NCI-H1930 (cell line): ENCODE measurements at regions not wholly inside any gene's neighbourhood (a gene's known extent, or its start where the extent isn't known, plus 50 kb on each side); places are given as distances from the start of the nearest gene placed in this dataset.

ENCODE experiments used
- DNase-seq, 2 experiments: peaks; one replicate each; lab custom pipeline; 2025; lab: John Stamatoyannopoulos, UW

DNA sequence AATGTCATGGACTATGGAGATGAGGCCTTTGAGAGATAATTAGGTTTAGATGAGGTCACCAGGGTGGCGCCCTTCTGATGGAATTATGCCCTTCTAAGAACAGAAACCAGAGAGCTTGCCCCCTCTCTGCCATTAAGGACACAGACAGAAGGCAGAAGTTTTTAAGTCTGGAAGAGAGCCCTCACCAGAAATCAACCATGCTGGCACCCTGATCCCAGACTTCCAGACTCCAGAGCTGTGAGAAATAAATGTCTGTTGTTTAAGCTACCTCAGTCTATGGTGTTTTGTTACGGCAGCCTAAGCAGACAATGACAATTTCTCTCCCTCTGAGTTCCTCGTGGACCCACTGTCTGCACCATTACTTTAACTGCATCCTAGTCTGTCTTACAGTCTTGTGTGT lies 382.0 kb downstream of the GXYLT1 start:
- DNase-seq = no peak

DNA sequence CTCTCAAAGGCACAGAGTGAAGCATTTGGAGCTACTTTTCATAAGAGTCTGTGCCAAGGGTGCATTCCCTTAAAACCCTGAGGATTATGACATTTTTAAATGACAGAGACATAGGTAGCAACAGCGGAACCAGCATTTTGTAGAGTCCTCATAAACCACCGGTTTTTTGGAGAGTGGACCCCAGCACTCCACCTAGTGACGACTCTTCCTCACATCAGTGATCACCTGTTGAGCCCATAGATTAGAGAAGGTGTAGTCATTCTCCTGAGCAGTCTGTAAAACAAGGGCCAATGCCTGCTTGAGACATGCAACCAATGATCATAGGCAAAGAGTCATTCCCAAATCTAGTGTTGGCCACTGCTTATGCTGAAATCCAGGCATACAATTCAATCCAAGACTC lies 399.1 kb downstream of the GXYLT1 start:
- DNase-seq = no peak

DNA sequence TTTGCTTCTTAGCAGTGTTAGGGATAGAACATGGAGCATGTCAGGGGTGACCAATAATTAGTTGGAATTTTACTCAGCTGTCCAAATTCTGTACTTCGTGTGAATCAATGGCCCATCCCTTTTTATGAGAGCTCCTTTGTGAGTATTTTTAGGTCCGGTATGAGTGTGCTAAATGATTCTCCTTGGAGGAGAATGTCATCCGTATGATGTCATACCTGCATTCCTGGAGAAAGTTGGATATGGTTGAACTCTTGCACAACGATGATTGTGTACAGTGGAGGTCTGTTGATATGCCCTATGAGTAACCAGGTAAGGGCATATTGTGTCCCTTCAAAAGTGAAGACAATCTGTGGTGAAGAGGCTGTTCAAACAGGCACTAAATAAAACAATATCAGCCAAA lies 400.8 kb downstream of the GXYLT1 start:
- DNase-seq = no peak

DNA sequence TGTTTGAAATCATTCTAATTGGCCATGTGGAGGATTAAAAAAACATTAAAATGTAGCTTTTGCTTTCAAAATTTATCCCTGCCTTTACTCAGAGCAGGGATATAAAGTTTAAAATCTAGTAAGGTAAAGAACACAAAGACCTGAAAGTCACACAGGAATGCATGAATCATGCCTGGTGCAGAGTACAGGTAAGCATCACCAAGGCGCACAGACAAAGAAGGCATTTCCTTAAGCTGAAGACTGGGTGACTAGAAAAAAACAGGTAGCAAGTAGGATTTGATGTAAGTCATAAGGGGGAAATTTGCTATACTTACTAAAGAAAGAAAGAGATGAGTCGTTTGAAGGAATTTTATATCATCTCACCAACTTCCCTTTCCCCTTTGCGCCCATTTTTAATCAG lies 405.6 kb downstream of the GXYLT1 start:
- DNase-seq = no peak

DNA sequence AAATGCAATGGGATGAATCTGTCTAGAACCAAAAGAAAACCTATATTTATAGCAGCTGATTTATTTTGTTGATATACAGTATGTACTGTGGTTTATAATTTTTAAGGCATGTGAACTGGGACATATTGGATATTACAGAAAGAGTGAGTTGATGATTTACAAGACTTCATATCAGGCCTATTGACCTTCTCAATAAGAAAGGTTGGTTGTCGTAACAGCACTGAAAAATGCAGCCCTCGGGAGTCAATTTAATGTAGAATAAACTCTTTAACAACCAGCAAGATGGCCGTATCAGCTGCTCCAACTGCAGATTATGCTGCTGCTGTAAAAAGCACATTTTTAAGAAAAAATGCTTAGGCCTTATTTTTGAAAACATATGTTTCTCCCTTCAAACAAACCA lies 407.3 kb downstream of the GXYLT1 start:
- DNase-seq = no peak

DNA sequence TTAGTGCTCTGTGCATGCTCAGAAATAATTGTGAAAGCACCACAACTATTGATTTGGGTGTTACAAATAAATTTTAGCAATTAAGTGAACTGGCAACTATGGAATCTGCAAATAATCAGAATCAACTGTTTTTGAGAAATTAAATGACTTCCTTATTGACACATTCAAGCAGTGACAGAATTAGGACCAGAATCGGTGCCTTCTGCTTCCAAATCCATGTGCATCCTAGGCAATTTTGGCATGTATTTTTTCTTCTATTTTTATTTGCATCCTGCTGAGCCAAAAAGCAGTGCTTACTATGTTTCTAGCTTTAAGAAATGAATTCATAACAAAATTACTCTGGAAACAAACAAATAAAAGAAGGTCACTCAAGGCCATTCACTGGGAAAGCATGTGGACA lies 408.2 kb downstream of the GXYLT1 start:
- no peak for DNase-seq

DNA sequence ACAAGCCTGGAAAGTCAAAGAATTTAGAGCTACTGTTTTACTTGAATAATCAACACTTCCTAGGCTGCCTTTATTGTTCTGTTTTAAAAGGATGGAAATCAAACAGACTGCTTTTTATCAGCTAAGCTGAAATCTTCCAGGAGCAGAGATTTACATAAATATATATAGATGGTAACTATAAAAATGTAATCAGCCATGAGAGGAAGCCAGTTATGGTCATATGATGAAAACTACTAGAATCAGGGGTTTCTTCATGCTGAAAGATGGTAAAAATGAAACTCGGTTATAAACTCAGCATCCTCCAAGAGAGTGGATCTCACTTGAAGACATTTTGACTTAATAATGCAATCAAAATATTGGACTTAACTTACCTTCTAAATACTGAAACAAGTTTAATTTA lies 413.0 kb downstream of the GXYLT1 start:
- DNase-seq = no peak

DNA sequence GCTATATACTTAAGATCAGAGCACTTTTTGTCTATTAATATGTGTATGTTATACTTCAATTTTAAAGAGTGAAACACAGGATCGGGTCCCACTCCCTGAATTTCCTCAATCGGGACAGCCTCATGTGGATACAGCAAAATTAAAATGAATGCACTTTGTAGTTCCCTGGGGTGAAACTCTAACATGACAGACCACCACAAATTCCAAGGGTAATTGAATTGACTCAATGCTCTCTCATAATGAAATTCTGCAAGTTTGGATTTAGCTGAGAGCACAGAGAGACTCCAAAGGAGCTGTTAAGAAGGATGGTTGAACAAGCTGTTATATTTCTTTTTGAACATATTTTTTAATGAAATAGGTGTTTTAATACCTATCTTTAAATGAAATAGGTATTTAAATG lies 413.6 kb downstream of the GXYLT1 start:
- DNase-seq = no peak

DNA sequence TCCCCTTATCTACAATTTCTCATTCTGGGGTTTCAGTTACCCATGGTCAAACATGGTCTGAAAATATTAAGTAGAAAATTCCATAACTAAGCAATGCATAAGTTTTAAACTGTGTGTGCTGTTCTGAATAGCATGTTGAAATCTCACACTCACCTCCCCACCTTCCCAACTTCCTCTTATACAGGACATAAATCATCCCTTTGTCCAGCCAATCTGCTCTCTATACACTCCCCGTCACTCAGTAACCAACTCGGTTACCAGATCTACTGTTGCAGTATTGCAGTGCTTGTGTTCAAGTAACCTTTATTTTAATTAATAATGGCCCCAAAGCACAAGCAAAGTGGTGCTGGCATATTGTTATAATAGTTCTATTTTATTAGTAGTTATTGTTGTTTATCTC lies 420.5 kb downstream of the GXYLT1 start:
- no peak for DNase-seq

DNA sequence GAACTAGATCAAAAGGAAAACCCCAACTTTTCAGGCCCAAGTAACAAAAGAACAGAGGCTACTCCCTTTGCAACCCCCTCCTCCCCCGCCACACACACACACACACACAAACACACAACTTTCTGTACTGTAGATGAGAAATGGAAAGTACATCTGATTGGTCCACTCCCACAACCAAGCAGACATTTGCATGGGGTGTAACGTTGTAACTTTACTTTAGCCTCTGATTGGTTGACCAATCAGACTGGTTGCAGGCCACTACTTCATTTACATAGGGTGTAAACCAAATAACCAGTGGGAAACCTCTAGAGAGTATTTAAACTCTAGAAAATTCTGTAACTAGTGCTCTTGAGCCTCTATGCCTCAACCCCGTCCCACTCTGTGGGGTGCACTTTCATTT lies 425.5 kb downstream of the GXYLT1 start:
- no peak for DNase-seq

DNA sequence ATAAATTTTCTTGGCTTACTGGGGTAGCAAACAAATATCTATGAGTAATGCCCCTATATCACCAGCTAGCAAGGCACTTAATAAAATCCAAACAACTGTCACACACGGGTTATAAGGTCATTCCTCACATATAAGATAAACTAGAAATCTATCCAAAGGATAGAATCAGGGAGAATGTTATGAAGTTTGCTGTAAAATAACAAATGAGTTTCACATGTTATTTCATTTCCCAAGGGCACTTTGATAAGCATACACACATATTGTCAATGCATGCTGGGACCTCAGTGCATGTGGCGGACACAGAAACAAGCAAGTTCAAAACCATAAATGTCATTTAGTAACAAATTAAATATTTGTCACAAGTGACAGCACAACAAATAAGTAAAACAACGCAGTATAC lies 429.4 kb downstream of the GXYLT1 start:
- DNase-seq = no peak

DNA sequence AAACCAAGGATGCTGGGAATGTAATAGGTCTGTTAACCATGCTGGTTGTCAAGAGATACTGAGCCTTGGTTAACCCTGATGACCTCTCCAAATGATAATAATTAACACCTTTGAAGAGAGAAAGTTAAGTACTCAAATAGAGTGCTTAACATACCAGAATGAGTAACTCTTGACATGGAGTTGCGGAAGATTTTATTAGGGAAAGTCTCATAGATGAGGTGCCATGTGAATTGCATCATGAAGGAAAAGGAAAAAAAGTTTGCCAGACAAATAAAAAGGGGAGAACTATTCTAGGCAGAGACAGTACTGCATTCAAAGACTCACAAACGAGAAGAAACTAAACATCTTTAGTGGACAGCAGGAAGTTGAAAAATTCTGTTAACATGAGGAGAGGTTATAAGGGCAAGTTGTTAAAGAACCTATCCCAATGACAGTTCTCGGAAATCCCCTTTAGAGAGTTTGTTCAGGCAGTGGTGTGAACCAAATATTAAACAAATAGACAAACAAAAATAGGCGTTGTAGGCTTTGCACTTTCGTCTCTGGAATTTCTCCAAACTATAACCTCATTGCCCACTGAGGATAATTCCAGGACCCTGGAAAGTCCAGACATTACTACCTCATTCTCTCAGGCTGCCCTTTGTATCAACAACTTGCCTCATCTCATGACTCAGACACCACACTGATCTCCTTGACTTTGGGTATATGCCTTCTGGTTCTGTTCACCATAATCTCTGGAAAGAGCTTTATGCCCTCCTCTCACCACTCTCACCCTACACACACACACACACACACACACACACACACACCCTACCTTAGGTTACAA lies 435.0 kb downstream of the GXYLT1 start:
- no peak for DNase-seq

DNA sequence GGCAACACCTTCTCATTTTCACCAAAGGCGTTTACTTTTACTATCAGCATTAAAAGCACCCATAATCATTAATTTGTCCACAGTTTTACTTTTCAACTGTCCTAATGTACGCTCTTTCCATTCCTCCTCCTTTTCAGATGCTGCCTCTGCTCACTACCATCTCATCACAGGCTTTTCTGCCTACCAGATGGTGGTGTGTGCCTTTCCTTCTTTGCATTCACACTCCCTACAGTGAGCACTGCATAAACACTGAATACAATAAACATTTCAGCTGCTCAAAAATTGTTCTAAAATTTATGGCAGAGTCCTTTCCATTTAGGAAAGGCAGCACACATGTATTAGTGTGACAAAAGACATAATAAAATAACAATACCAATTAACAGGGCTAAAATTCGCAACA lies 435.7 kb downstream of the GXYLT1 start:
- no peak for DNase-seq

DNA sequence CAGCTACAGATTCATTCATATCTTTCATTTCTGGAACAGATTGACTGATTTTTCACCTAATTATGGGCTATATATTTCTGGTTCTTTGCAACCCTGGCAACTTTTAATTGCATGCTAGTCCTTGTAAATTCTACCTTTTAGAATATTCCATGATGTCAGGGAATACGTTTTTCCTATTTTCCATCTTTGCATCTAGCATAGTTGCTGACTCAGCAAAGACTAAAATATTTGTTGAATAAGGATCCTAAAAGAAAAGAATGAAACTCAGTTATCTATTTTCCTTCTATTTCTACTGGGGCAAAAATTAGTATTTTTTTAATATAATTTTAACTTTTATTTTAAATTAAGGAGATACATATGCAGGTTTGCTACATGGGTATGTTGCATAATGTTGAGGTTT lies 438.3 kb downstream of the GXYLT1 start:
- no peak for DNase-seq

DNA sequence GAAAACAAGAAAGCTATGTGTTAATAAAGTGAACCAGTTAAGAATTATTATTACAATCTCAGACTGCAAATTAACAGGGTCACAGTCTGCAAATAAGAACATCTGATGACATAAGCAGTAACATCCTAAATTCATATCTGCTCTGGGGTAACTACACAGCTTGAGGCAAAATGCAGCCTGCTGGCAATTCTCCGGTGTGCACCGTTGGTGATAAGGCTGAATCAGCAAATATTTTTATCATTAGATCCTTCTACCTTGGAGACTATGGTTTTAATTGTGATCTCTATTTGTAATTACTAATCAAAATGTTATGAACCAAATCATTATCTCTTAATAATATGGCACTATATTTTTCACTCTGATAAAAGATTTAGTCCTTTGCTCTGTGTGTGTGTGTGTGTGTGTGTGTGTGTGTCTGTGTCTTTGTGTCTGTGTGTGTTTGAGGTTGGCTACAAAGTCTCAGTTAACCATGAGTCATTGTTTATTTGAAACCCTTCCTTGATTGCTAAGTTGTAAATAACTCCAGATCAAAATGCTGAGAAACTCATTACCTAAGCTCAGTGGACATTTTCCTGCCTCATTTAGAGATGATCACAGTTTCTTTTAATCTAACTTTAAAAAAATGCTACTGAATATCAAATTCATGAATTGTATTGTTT lies 442.6 kb downstream of the GXYLT1 start:
- no peak for DNase-seq

DNA sequence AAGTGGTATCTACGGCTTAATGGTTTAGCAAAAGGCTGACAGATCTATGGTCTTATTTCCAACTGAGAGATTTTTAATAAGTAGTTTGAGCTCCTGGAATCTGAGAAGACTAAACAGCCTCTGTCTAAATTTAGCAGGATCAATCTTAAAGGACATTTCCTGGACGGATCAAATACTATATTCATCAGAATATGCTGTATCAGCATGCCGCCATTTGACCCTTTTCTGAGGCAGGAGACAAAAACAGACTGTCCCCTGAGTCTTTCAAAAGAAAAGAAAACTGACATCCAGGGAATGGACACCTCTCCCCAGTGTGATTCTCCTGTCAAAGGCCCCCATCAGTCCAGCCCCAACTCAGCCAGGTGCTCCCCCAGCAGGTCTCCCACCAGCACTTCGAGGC lies 443.7 kb downstream of the GXYLT1 start:
- DNase-seq = no peak

DNA sequence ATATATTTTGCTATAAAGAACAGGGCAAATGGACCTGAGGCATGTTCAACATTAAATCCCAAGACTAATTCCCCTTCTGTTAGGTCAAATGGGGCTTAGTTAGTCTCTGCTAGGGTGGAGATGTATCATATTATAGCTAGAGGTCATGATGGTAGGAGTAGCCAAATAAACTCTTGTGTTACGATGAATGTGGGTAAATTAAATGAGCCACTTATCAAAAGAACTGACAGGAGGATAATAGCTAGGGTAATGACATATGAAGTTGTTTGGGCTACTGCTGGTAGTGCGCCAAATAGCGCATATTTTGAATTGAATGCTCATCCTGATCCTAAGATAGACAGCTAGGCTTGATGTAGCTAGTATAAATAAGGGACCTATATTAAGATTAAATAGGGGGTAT lies 445.0 kb downstream of the GXYLT1 start:
- DNase-seq = no peak

DNA sequence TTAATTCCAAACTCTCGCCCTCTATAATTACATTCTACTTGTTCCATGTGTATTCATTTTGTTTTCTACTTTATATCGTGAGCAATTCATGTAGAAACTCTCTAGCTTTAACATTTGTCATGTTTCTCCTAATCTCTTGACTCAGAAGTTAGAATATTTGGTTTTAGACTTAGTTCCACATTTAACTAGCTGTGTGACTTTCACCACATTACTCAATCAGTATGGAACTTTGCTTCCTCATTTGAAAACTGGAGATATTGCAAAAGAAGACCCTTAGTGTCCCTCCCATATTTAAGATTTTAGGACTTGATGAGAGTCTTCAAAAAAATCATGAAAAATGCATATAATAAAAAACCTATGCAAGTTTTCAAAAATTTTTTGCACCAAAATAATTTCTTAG lies 447.5 kb downstream of the GXYLT1 start:
- no peak for DNase-seq

DNA sequence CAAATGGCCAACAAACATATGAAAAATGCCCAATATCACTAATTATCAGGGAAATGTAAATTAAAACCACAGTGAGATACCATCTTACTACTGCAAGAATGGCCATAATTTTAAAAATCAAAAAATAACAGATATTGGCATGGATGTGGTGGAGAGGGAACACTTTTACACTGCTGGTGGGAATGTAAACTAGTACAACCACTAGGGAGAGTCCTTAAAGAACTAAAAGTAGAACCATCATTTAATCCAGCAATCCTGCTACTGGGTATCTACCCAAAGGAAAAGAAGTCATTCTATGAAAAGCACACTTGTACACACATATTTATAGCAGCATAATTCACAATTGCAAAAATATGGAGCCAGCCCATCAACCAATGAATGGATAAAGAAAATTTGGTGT lies 459.7 kb downstream of the GXYLT1 start:
- no peak for DNase-seq

DNA sequence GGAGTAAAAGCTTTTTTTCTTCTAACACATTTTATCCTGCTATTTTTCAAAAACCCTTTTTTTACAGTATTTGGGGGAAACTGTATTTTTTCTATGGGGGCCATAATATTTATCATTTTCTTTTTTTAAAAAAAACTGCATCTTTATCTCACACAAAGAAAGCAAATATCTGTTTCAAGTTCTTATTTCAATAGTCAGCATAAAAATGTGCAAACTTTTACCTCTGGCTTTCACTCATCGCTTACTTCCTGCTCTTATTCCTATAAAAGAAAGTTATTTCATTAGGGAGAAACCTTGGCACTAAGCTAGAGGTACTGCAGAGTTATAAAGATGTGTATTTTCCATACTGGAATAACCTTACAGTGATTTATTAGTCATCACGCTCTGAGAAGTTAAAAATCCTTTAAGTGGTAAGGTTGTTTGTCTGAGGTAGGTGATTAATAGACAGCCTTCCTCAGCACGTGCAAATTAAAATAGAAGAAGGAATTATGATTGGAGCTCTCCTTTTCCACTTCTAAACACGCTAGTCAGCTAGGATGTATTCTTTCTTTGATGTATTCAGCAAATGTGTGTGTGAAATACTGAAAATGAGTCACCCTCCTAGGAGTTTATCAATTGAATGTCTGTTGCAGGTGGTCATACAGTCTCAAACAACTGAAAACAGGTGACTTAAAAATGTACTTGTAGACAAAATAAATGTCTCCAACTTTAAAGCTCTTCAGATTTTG lies 461.0 kb downstream of the GXYLT1 start:
- DNase-seq = no peak

DNA sequence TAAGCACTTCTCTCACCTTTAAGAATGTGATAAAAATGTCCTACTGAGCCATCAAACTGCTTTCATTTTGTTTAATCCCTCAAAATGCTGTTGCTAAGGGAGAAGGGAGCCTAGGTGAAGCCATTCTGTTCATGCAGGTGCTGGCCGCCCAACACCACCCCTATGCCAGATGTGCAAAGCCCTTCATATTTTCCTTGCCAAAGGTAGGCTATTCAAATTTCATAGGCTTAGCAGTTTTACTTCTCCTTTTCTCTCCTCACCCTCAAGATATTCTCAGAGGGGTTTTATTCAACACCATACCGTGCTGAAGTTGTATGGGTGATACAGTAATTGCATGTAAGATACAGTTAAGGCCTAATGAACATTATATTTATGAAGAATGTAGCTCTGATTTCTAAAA lies 461.7 kb downstream of the GXYLT1 start:
- no peak for DNase-seq

DNA sequence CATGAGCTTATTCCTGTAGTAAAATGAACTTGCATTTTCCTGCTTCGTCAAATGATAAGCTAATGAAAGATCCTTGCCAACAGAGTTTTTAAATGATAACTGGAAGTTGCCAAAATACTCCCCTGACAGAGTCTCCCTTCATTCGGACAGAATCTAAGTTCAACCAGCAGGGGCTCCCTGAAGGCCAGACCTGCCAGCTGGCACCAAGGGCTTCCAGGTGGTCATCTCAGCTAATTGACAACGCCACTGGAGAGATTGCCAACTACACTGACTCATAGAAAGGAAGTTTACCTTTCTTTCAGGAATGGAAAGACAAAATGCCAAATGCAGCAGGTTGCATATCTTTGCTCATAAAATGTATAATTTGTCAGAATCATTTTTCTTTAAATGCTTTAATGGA lies 462.8 kb downstream of the GXYLT1 start:
- no peak for DNase-seq

DNA sequence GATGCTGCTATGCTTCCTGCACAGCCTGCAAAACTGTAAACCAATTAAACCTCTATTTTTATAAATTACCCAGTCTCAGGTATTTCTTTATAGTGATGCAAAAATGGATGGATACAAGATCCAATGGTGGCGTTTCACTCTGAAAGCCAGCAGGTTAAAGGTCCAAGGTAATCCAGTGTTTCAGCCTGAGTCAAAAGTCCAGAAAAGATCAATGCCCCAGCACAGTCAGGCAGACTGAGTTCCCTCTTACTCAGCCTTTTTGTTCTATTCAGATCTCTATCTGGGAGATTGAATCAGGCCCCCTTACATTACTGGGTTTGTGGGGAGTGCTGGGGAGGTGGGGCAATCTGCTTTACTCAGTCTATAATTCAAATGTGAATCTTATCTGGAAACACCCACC lies 464.5 kb downstream of the GXYLT1 start:
- no peak for DNase-seq
